ENCODE measurements at regions not wholly inside any gene's neighbourhood (a gene's known extent, or its start where the extent isn't known, plus 50 kb on each side); places are given as distances from the start of the nearest gene placed in this dataset.

GRCh38 chr18:8537400-8537799 lies 71.8 kb upstream of the RAB12 start:
- H3K27ac ChIP-seq (ENCODE audit: low read depth, low read length): no peak overlapping the region
- H3K36me3 ChIP-seq (ENCODE audit: control insufficient read depth, low read length): no peaks in the 10 kb centered on the region
- 0 out of 2 replicates have a peak, but pooled peaks cover 4% of the 10 kb centered on the region for H3K9me3 ChIP-seq (ENCODE audit: control insufficient read depth, insufficient read depth, low read length)
- no peak overlapping the region for H3K4me3 ChIP-seq (ENCODE audit: low read length)
- no peaks in the 10 kb centered on the region for H4K20me1 ChIP-seq (ENCODE audit: control insufficient read depth, insufficient read depth, low read depth, low read length)
- H3K4me1 ChIP-seq (ENCODE audit: control insufficient read depth, low read length): peaks cover 3% of the 10 kb centered on the region; the same call in 1 of the 2 replicates
- no peaks in the 10 kb centered on the region for H3F3A ChIP-seq (ENCODE audit: control insufficient read depth, insufficient read depth)
- no peaks in the 10 kb centered on the region for H3K79me2 ChIP-seq (ENCODE audit: control insufficient read depth, low read length)
- peaks cover 3% of the 10 kb centered on the region; the same call in 1 of the 2 replicates for H3K27me3 ChIP-seq (ENCODE audit: control insufficient read depth, low read length)
- TF ChIP-seq CTCF (IDR thresholded peaks at IDR 0.05; ENCODE audit: low read depth, low read length, poor library complexity, severe bottlenecking) (no peak), EZH2phosphoT487 (IDR thresholded peaks at IDR 0.05; ENCODE audit: borderline replicate concordance, low read length) (no peak)
- H3K9me2 ChIP-seq (replicated peaks; ENCODE audit: control insufficient read depth, low read length): no peaks in the 10 kb centered on the region
- H3K4me2 ChIP-seq (ENCODE audit: low read length): no peak overlapping the region

- Histone ChIP-seq H3K4me1 (ENCODE audit: control insufficient read depth, low read length) (peaks cover 3% of the 10 kb centered on the region; the same call in 1 of the 2 replicates), H3K4me3 (ENCODE audit: low read length) (no peak overlapping the region), H3K36me3 (ENCODE audit: control insufficient read depth, low read length) (no peaks in the 10 kb centered on the region), H3K27ac (ENCODE audit: low read depth, low read length) (no peak overlapping the region), H3K9me3 (ENCODE audit: control insufficient read depth, insufficient read depth, low read length) (no peaks in the 10 kb centered on the region), H3K27me3 (ENCODE audit: control insufficient read depth, low read length) (peaks cover 3% of the 10 kb centered on the region; the same call in 1 of the 2 replicates), H3F3A (ENCODE audit: control insufficient read depth, insufficient read depth) (no peaks in the 10 kb centered on the region), H4K20me1 (ENCODE audit: control insufficient read depth, insufficient read depth, low read depth, low read length) (no peaks in the 10 kb centered on the region), H3K4me2 (ENCODE audit: low read length) (no peak overlapping the region), H3K9me2 (replicated peaks; ENCODE audit: control insufficient read depth, low read length) (no peaks in the 10 kb centered on the region), H3K79me2 (ENCODE audit: control insufficient read depth, low read length) (no peaks in the 10 kb centered on the region)
- TF ChIP-seq EZH2phosphoT487 (IDR thresholded peaks at IDR 0.05; ENCODE audit: borderline replicate concordance, low read length) (no peak), CTCF (IDR thresholded peaks at IDR 0.05; ENCODE audit: low read depth, low read length, poor library complexity, severe bottlenecking) (no peak)
Observed at GRCh38 chr18:8538935-8539334, 70.3 kb upstream of the RAB12 start.

- TF ChIP-seq EZH2phosphoT487 (IDR thresholded peaks at IDR 0.05; ENCODE audit: borderline replicate concordance, low read length) (no peak), CTCF (IDR thresholded peaks at IDR 0.05; ENCODE audit: low read depth, low read length, poor library complexity, severe bottlenecking) (no peak)
- no peak overlapping the region for H3K4me2 ChIP-seq (ENCODE audit: low read length)
- H3K4me1 ChIP-seq (ENCODE audit: control insufficient read depth, low read length): no peaks in the 10 kb centered on the region
- H3F3A ChIP-seq (ENCODE audit: control insufficient read depth, insufficient read depth): no peaks in the 10 kb centered on the region
- no peak overlapping the region for H3K4me3 ChIP-seq (ENCODE audit: low read length)
- H4K20me1 ChIP-seq (ENCODE audit: control insufficient read depth, insufficient read depth, low read depth, low read length): no peaks in the 10 kb centered on the region
- H3K27ac ChIP-seq (ENCODE audit: low read depth, low read length): no peak overlapping the region
- H3K79me2 ChIP-seq (ENCODE audit: control insufficient read depth, low read length): no peaks in the 10 kb centered on the region
- no peaks in the 10 kb centered on the region for H3K36me3 ChIP-seq (ENCODE audit: control insufficient read depth, low read length)
- no peaks in the 10 kb centered on the region for H3K27me3 ChIP-seq (ENCODE audit: control insufficient read depth, low read length)
- H3K9me2 ChIP-seq (replicated peaks; ENCODE audit: control insufficient read depth, low read length): no peaks in the 10 kb centered on the region
- no peaks in the 10 kb centered on the region for H3K9me3 ChIP-seq (ENCODE audit: control insufficient read depth, insufficient read depth, low read length)
Observed at GRCh38 chr18:8546677-8547076, 62.6 kb upstream of the RAB12 start.

All from DOHH2 (cell line).